Brain microvascular endothelial cell (primary cell): ENCODE measurements at regions not wholly inside any gene's neighbourhood (a gene's known extent, or its start where the extent isn't known, plus 50 kb on each side); places are given as distances from the start of the nearest gene placed in this dataset.

Experiments used
- DNase-seq: peaks from one replicate; pipeline ENCODE4 v3.0.0-alpha.2; 2020
- H3K27ac ChIP-seq: fragments of 250-450 bp; sonication (Bioruptor Pico); 2 replicates; pipeline ENCODE4 v1.5.1; 2020; ENCODE audit warnings: mild to moderate bottlenecking, moderate library complexity
- H3K27me3 ChIP-seq: fragments of 250-450 bp; sonication (Bioruptor Pico); replicated peaks from 2 replicates; pipeline ENCODE4 v1.5.1; 2020; ENCODE audit warnings: mild to moderate bottlenecking
- H3K36me3 ChIP-seq: fragments of 250-450 bp; sonication (Bioruptor Pico); replicated peaks from 2 replicates; pipeline ENCODE4 v1.5.1; 2020; ENCODE audit warnings: mild to moderate bottlenecking
- H3K4me3 ChIP-seq: 2 replicates; pipeline ENCODE4 v1.5.1; 2011; ENCODE audit warnings: low read depth, mild to moderate bottlenecking, control low read depth, low read length, moderate library complexity
- CTCF ChIP-seq: IDR thresholded peaks from 2 replicates; pipeline ENCODE4 v1.5.1; 2011; ENCODE audit warnings: low read depth, mild to moderate bottlenecking, moderate library complexity, low read length, control low read depth, inconsistent platforms; ENCODE audit errors: missing control alignments
- in situ Hi-C: cut with HindIII; loops from 2 replicates; pipeline ENCODE4 v1.10.0; 2017; ENCODE audit warnings: low sequenced_read_pairs, low pct_ligation_motif_present

- TF ChIP-seq CTCF, result no peak
- no peak overlapping the region for H3K4me3 ChIP-seq
- no peaks in the 10 kb centered on the region for H3K36me3 ChIP-seq
- no peaks in the 10 kb centered on the region for H3K27me3 ChIP-seq
- no peak for DNase-seq
- in situ Hi-C loops, result no loop called here
- H3K27ac ChIP-seq, result no peak overlapping the region
Measured at GRCh38 chr7:13068032-13068431, 380.6 kb downstream of the ARL4A start.

- no peaks in the 10 kb centered on the region for H3K36me3 ChIP-seq
- in situ Hi-C loops, result no loop called here
- TF ChIP-seq CTCF, result no peak
- no peak overlapping the region for H3K4me3 ChIP-seq
- H3K27me3 ChIP-seq, result no peaks in the 10 kb centered on the region
- no peak for DNase-seq
- no peak overlapping the region for H3K27ac ChIP-seq
Measured at GRCh38 chr7:13069841-13070240, 382.4 kb downstream of the ARL4A start.

GRCh38 chr7:13072014-13072413 is 384.6 kb downstream of the ARL4A start:
- Histone ChIP-seq H3K27ac (no peak overlapping the region), H3K4me3 (no peak overlapping the region), H3K27me3 (no peaks in the 10 kb centered on the region), H3K36me3 (no peaks in the 10 kb centered on the region)
- no peak for TF ChIP-seq CTCF
- in situ Hi-C loops, result no loop called here
- DNase-seq, result no peak

GRCh38 chr7:13077466-13077865 is 390.0 kb downstream of the ARL4A start:
- no peak for TF ChIP-seq CTCF
- peak; percentile 16 for DNase-seq
- Histone ChIP-seq H3K4me3 (no peak overlapping the region), H3K27me3 (no peaks in the 10 kb centered on the region), H3K36me3 (no peaks in the 10 kb centered on the region), H3K27ac (no peak overlapping the region)
- in situ Hi-C loops, result no loop called here

- Histone ChIP-seq H3K4me3 (no peak overlapping the region), H3K36me3 (no peaks in the 10 kb centered on the region), H3K27me3 (no peaks in the 10 kb centered on the region), H3K27ac (no peak overlapping the region)
- no peak for TF ChIP-seq CTCF
- in situ Hi-C loops, result no loop called here
- DNase-seq, result no peak
Measured at GRCh38 chr7:13078105-13078504, 390.7 kb downstream of the ARL4A start.

- DNase-seq, result no peak
- in situ Hi-C loops, result no loop called here
- no peak overlapping the region for H3K27ac ChIP-seq
- H3K36me3 ChIP-seq, result no peaks in the 10 kb centered on the region
- H3K4me3 ChIP-seq, result no peak overlapping the region
- TF ChIP-seq CTCF, result no peak
- H3K27me3 ChIP-seq, result no peaks in the 10 kb centered on the region
Measured at GRCh38 chr7:13090959-13091358, 403.5 kb downstream of the ARL4A start.
